IMR-90 (cell line): ENCODE measurements at regions not wholly inside any gene's neighbourhood (a gene's known extent, or its start where the extent isn't known, plus 50 kb on each side); places are given as distances from the start of the nearest gene placed in this dataset.

Experiments used
- ATAC-seq: fragments of 200-7000 bp; cut with Tn5 transposase; 2 replicates; pipeline ENCODE4 v1.9.1; 2020; ENCODE audit warnings: low read depth, mild to moderate bottlenecking, moderate library complexity
- BruUV-seq: library from RNA; stranded (reverse); fragments of 400-500 nt; replicated peaks from 2 replicates; lab custom pipeline; 2021; lab: Mats Ljungman, UMichigan
- CTCF ChIA-PET: fragments of 300-600 bp; formaldehyde crosslinking; extraction: SDS; loops from one replicate; lab custom pipeline; 2021; ENCODE audit warnings: antibody characterized with exemption; lab: Yijun Ruan, JAX
- POLR2A ChIA-PET: fragments of 300-600 bp; sonication (Branson Sonifier 250); formaldehyde crosslinking; loops from one replicate; lab custom pipeline; 2022; ENCODE audit warnings: antibody characterized with exemption; ENCODE audit not compliant: unreplicated experiment; lab: Charles Lee
- DNase-seq: peaks from one replicate; pipeline ENCODE4 v3.0.0; 2013
- H2AFZ ChIP-seq: replicated peaks from 2 replicates; pipeline ENCODE3; 2013; ENCODE audit warnings: low read length, mild to moderate bottlenecking; ENCODE audit not compliant: poor library complexity
- H2AK5ac ChIP-seq: 2 replicates; pipeline ENCODE4 v1.6.1; 2013; ENCODE audit warnings: low read depth, low read length, inconsistent platforms
- H2AK9ac ChIP-seq: replicated peaks from 2 replicates; pipeline ENCODE3; 2013; ENCODE audit warnings: mild to moderate bottlenecking, low read depth, low read length, moderate library complexity; ENCODE audit not compliant: poor library complexity
- H2BK120ac ChIP-seq: 2 replicates; pipeline ENCODE4 v1.6.1; 2013; ENCODE audit warnings: low read depth, low read length, inconsistent platforms
- H2BK15ac ChIP-seq: 3 replicates; pipeline ENCODE4 v1.6.1; 2013; ENCODE audit warnings: low read depth, low read length, inconsistent platforms
- H2BK20ac ChIP-seq: 2 replicates; pipeline ENCODE4 v1.6.1; 2013; ENCODE audit warnings: low read depth, mild to moderate bottlenecking, inconsistent platforms, low read length, moderate library complexity
- H2BK5ac ChIP-seq: 2 replicates; pipeline ENCODE4 v1.6.1; 2013; ENCODE audit warnings: mild to moderate bottlenecking, low read depth, low read length, inconsistent platforms; ENCODE audit not compliant: poor library complexity, severe bottlenecking
- H3K14ac ChIP-seq: replicated peaks from 2 replicates; pipeline ENCODE4 v1.6.1; 2013; ENCODE audit warnings: low read depth, low read length, inconsistent platforms
- H3K18ac ChIP-seq: 2 replicates; pipeline ENCODE4 v1.6.1; 2013; ENCODE audit warnings: low read depth, low read length, control low read depth
- H3K23ac ChIP-seq: 2 replicates; pipeline ENCODE4 v1.6.1; 2013; ENCODE audit warnings: low read depth, low read length, inconsistent platforms
- H3K27ac ChIP-seq: 2 replicates; pipeline ENCODE4 v1.5.1; 2013; ENCODE audit warnings: mild to moderate bottlenecking, control low read depth, low read length; ENCODE audit not compliant: insufficient read depth
- H3K27me3 ChIP-seq: 2 replicates; pipeline ENCODE4 v1.6.1; 2013; ENCODE audit warnings: low read length; ENCODE audit not compliant: control insufficient read depth, insufficient read depth
- H3K36me3 ChIP-seq: 2 replicates; pipeline ENCODE4 v1.6.1; 2013; ENCODE audit warnings: low read length, mixed read lengths; ENCODE audit not compliant: control insufficient read depth, insufficient read depth
- H3K4ac ChIP-seq: 2 replicates; pipeline ENCODE4 v1.6.1; 2013; ENCODE audit warnings: low read depth, low read length, inconsistent platforms
- H3K4me1 ChIP-seq: 2 replicates; pipeline ENCODE4 v1.6.1; 2013; ENCODE audit warnings: low read length, mixed read lengths; ENCODE audit not compliant: control insufficient read depth, insufficient read depth
- H3K4me2 ChIP-seq: 2 replicates; pipeline ENCODE4 v1.6.1; 2013; ENCODE audit warnings: low read depth, mild to moderate bottlenecking, control low read depth, low read length, moderate library complexity
- H3K4me3 ChIP-seq: 2 replicates; pipeline ENCODE4 v1.5.1; 2013; ENCODE audit warnings: low read depth, mild to moderate bottlenecking, control low read depth, low read length, moderate library complexity; ENCODE audit not compliant: insufficient read depth
- H3K56ac ChIP-seq: 2 replicates; pipeline ENCODE4 v1.6.1; 2013; ENCODE audit warnings: low read length, inconsistent platforms; ENCODE audit not compliant: insufficient read depth; ENCODE audit errors: extremely low read depth
- H3K79me1 ChIP-seq, 2 experiments: 2 replicates each; pipeline ENCODE4 v1.6.1; 2013; ENCODE audit warnings: low read length in 2 of 2, inconsistent platforms in 1 of 2, low read depth in 1 of 2
- H3K9ac ChIP-seq: 2 replicates; pipeline ENCODE4 v1.6.1; 2013; ENCODE audit warnings: low read depth, low read length, control low read depth
- H3K9me1 ChIP-seq: 2 replicates; pipeline ENCODE4 v1.6.1; 2013; ENCODE audit warnings: low read length, inconsistent platforms; ENCODE audit not compliant: insufficient read depth
- H3K9me3 ChIP-seq: 2 replicates; pipeline ENCODE4 v1.6.1; 2013; ENCODE audit warnings: low read length; ENCODE audit not compliant: control insufficient read depth, insufficient read depth
- H4K20me1 ChIP-seq: 2 replicates; pipeline ENCODE4 v1.6.1; 2013; ENCODE audit warnings: low read length, inconsistent platforms; ENCODE audit not compliant: insufficient read depth
- H4K5ac ChIP-seq: 2 replicates; pipeline ENCODE4 v1.6.1; 2013; ENCODE audit warnings: mild to moderate bottlenecking, low read depth, low read length, control low read depth
- H4K8ac ChIP-seq, 2 experiments: 2 replicates each; pipeline ENCODE4 v1.6.1; 2013; ENCODE audit warnings: low read depth in 2 of 2, low read length in 2 of 2, control low read depth in 1 of 2, inconsistent platforms in 1 of 2
- H4K91ac ChIP-seq: 2 replicates; pipeline ENCODE4 v1.6.1; 2013; ENCODE audit warnings: low read depth, low read length, inconsistent platforms; ENCODE audit not compliant: insufficient read depth
- CHD1 ChIP-seq: IDR thresholded peaks from 2 replicates; pipeline ENCODE4 v1.6.1; 2012; ENCODE audit warnings: low read depth, low read length, improper control_type of control experiment
- CTCF ChIP-seq: conservative IDR thresholded peaks from 2 replicates; pipeline ENCODE4 v1.5.1; 2012; ENCODE audit warnings: mild to moderate bottlenecking, low read depth, low read length, improper control_type of control experiment
- FOS ChIP-seq: fragments of 150-350 bp; IDR thresholded peaks from 2 replicates; pipeline ENCODE4 v1.6.1; 2016; ENCODE audit warnings: low read depth, low read length
- MXI1 ChIP-seq: IDR thresholded peaks from 2 replicates; pipeline ENCODE4 v1.6.1; 2012; ENCODE audit warnings: low read depth, mild to moderate bottlenecking, low read length, moderate library complexity, borderline replicate concordance
- RAD21 ChIP-seq: IDR thresholded peaks from 2 replicates; pipeline ENCODE4 v1.6.1; 2012; ENCODE audit warnings: low read length, improper control_type of control experiment
- RCOR1 ChIP-seq: IDR thresholded peaks from 2 replicates; pipeline ENCODE4 v1.6.1; 2012; ENCODE audit warnings: mild to moderate bottlenecking, low read length, improper control_type of control experiment; ENCODE audit not compliant: insufficient replicate concordance
- SMC3 ChIP-seq: fragments of 150-350 bp; IDR thresholded peaks from 2 replicates; pipeline ENCODE4 v1.6.1; 2016; ENCODE audit warnings: low read depth, mild to moderate bottlenecking, antibody characterized with exemption, low read length, moderate library complexity
- WGBS, 2 experiments: methylation state at CpG; one replicate each; pipeline versions ENCODE4 v1.1.5 to v1.1.7; 2013; ENCODE audit warnings: missing lambda C conversion rate in 2 of 2; ENCODE audit not compliant: insufficient read length in 1 of 2; ENCODE audit errors: extremely low coverage in 2 of 2; 5-methylcytosine and 5-hydroxymethylcytosine counted together
- dilution Hi-C: fragments of 300-500 bp; cut with HindIII; formaldehyde crosslinking; loops from one replicate; pipeline ENCODE4 v1.14.3; 2018; ENCODE audit warnings: low sequenced_read_pairs; ENCODE audit not compliant: unreplicated experiment
- in situ Hi-C: fragments of 300-500 bp; cut with MboI; formaldehyde crosslinking; loops from 3 replicates; pipeline ENCODE4 v1.14.3; 2019; ENCODE audit warnings: low sequenced_read_pairs, inconsistent platforms, mixed read lengths
- intact Hi-C: fragments of 100-400 bp; cut with micrococcal nuclease; formaldehyde crosslinking; loops from 2 replicates; pipeline ENCODE4 v1.10.0; 2022
- TF ChIP-seq, protein P1 (sequence below): fragments of 150-350 bp; IDR thresholded peaks from 2 replicates; pipeline ENCODE4 v1.6.1; 2016; ENCODE audit warnings: low read depth, mild to moderate bottlenecking, low read length, moderate library complexity, borderline replicate concordance

- ATAC-seq, result no peak
- POLR2A ChIA-PET, result no interaction called here
- intact Hi-C loops, result no loop called here
Measured at GRCh38 chr10:128823201-128823600, 643.8 kb upstream of the MGMT start.

More at GRCh38 chr10:128823201-128823600, 643.8 kb upstream of the MGMT start:
- Histone ChIP-seq H4K91ac (no peak overlapping the region), H3K9ac (no peak overlapping the region), H2BK20ac (no peak overlapping the region), H3K18ac (no peak overlapping the region), H2AFZ (no peak overlapping the region), H3K4me2 (no peak overlapping the region), H3K27ac (no peak overlapping the region), H3K9me3 (peaks cover 40% of the 10 kb centered on the region), H3K4ac (no peak overlapping the region), H3K23ac (no peak overlapping the region), H3K27me3 (no peaks in the 10 kb centered on the region), H3K79me1 (no peaks in the 10 kb centered on the region), H2BK5ac (no peak overlapping the region), H3K14ac (no peak overlapping the region), H4K8ac (no peak overlapping the region), H3K36me3 (no peaks in the 10 kb centered on the region), H3K56ac (no peak overlapping the region), H3K9me1 (no peaks in the 10 kb centered on the region), H2AK9ac (no peak overlapping the region), H4K5ac (no peak overlapping the region), H4K20me1 (no peaks in the 10 kb centered on the region), H2BK15ac (no peak overlapping the region), H3K4me1 (no peaks in the 10 kb centered on the region), H3K4me3 (no peak overlapping the region), H2BK120ac (no peak overlapping the region), H2AK5ac (no peak overlapping the region)
- dilution Hi-C loops, result no loop called here
- CTCF ChIA-PET, result no interaction called here
- DNase-seq, result no peak
- 68% methylated on average over 12 of the region's 16 CpGs; no CpG with 5 or more reads in 1 of the 2 experiments for WGBS, 2 experiments
- in situ Hi-C loops, result no loop called here
- no peak for TF ChIP-seq RCOR1
- TF ChIP-seq CTCF, result no peak
- TF ChIP-seq MXI1, result no peak
- TF ChIP-seq, protein P1, sequence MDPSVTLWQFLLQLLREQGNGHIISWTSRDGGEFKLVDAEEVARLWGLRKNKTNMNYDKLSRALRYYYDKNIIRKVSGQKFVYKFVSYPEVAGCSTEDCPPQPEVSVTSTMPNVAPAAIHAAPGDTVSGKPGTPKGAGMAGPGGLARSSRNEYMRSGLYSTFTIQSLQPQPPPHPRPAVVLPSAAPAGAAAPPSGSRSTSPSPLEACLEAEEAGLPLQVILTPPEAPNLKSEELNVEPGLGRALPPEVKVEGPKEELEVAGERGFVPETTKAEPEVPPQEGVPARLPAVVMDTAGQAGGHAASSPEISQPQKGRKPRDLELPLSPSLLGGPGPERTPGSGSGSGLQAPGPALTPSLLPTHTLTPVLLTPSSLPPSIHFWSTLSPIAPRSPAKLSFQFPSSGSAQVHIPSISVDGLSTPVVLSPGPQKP, result no peak
- no peak for TF ChIP-seq RAD21
- no peak for TF ChIP-seq CHD1
- no peak for TF ChIP-seq SMC3
- TF ChIP-seq FOS, result no peak
- no TSS peak for BruUV-seq
